Muscle layer of colon (tissue), 2 donors: ENCODE measurements at regions not wholly inside any gene's neighbourhood (a gene's known extent, or its start where the extent isn't known, plus 50 kb on each side); places are given as distances from the start of the nearest gene placed in this dataset.

Experiments used
- H3K27ac ChIP-seq: one replicate; pipeline ENCODE4 v1.7.0; 2013; ENCODE audit warnings: low read depth, mild to moderate bottlenecking, low read length, moderate library complexity
- H3K27me3 ChIP-seq, 2 donors: one replicate each; pipeline ENCODE4 v1.7.0; 2013; ENCODE audit warnings: low read length in 2 of 2, mild to moderate bottlenecking in 2 of 2; ENCODE audit not compliant: insufficient read depth in 2 of 2, control insufficient read depth in 1 of 2
- H3K36me3 ChIP-seq: one replicate; pipeline ENCODE4 v1.7.0; 2013; ENCODE audit warnings: mild to moderate bottlenecking, low read length; ENCODE audit not compliant: insufficient read depth
- H3K4me1 ChIP-seq: one replicate; pipeline ENCODE4 v1.7.0; 2013; ENCODE audit warnings: mild to moderate bottlenecking, low read length; ENCODE audit not compliant: insufficient read depth
- H3K4me3 ChIP-seq, 2 donors: one replicate each; pipeline ENCODE4 v1.7.0; 2013; ENCODE audit warnings: low read length in 2 of 2, low read depth in 1 of 2, mild to moderate bottlenecking in 1 of 2, moderate library complexity in 1 of 2
- H3K9ac ChIP-seq: one replicate; pipeline ENCODE4 v1.7.0; 2013; ENCODE audit warnings: low read length
- H3K9me3 ChIP-seq: one replicate; pipeline ENCODE4 v1.7.0; 2013; ENCODE audit warnings: mild to moderate bottlenecking, low read length
- donor health status: abdominal sarcoma.
- donor health status: Adenocarcinoma of cecum.

DNA sequence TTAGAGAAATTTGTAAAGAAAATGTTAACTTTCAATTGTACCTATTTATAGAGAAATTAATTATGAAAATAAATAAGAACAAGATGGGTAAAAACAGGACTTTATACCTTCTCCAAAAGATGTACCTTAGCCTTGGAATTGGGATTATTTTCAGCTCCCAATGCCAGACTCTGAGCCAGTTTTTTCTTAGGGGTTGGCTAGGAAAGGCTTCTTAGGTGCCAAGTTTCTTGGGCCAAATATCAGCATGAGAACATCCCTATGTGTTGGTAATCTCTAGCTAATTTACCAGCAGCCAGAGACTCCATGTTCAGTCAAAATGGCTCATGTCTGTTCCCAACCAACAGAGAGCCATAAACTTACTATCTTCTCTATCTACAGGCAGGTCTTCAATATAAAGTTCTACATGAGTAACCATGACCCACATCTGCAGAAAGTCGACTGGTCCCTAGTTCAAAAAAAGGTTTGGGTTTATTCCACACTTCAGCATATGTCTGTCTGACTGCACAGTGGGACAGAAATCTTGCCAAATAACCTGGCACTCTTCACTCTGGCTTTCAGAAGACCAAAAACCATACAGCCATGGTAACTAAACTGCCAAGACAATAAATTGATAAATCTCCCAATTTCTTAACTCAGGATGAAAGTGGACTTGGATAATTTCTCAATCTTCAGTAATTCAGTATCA is 380.5 kb upstream of the RASGEF1B start:
- Histone ChIP-seq H3K4me3 (no peak overlapping the region), H3K9me3 (no peaks in the 10 kb centered on the region), H3K27me3 (no peaks in the 10 kb centered on the region), H3K4me1 (no peaks in the 10 kb centered on the region), H3K9ac (no peak overlapping the region), H3K27ac (no peak overlapping the region), H3K36me3 (no peaks in the 10 kb centered on the region)

- H3K27ac ChIP-seq = no peak overlapping the region
- no peaks in the 10 kb centered on the region for H3K27me3 ChIP-seq
- H3K9me3 ChIP-seq = no peaks in the 10 kb centered on the region
Measured at GRCh38 chr4:81850701-81851100, 379.0 kb upstream of the RASGEF1B start.

GRCh38 chr4:81845761-81846160 is 374.1 kb upstream of the RASGEF1B start:
- no peak overlapping the region for H3K4me3 ChIP-seq
- H3K27me3 ChIP-seq = no peaks in the 10 kb centered on the region
- no peak overlapping the region for H3K9ac ChIP-seq
- H3K27ac ChIP-seq = no peak overlapping the region
- no peaks in the 10 kb centered on the region for H3K36me3 ChIP-seq
- no peaks in the 10 kb centered on the region for H3K4me1 ChIP-seq
- no peaks in the 10 kb centered on the region for H3K9me3 ChIP-seq

More at GRCh38 chr4:81850701-81851100, 379.0 kb upstream of the RASGEF1B start:
- Histone ChIP-seq H3K4me1 (no peaks in the 10 kb centered on the region), H3K36me3 (no peaks in the 10 kb centered on the region), H3K4me3 (no peak overlapping the region), H3K9ac (no peak overlapping the region)

GRCh38 chr4:81845273-81845672 is 373.6 kb upstream of the RASGEF1B start:
- Histone ChIP-seq H3K27me3 (no peaks in the 10 kb centered on the region), H3K9ac (no peak overlapping the region), H3K9me3 (no peaks in the 10 kb centered on the region), H3K36me3 (no peaks in the 10 kb centered on the region), H3K4me1 (no peaks in the 10 kb centered on the region), H3K27ac (no peak overlapping the region), H3K4me3 (no peak overlapping the region)

- no peaks in the 10 kb centered on the region for H3K36me3 ChIP-seq
- no peaks in the 10 kb centered on the region for H3K9me3 ChIP-seq
- H3K9ac ChIP-seq = no peak overlapping the region
- no peaks in the 10 kb centered on the region for H3K27me3 ChIP-seq
- no peak overlapping the region for H3K27ac ChIP-seq
- no peaks in the 10 kb centered on the region for H3K4me1 ChIP-seq
- H3K4me3 ChIP-seq = no peak overlapping the region
Measured at GRCh38 chr4:81844717-81845116, 373.0 kb upstream of the RASGEF1B start.

- H3K27me3 ChIP-seq = no peaks in the 10 kb centered on the region
- no peaks in the 10 kb centered on the region for H3K9me3 ChIP-seq
- no peaks in the 10 kb centered on the region for H3K4me1 ChIP-seq
- H3K4me3 ChIP-seq = no peak overlapping the region
- no peak overlapping the region for H3K9ac ChIP-seq
- H3K27ac ChIP-seq = no peak overlapping the region
- no peaks in the 10 kb centered on the region for H3K36me3 ChIP-seq
Measured at GRCh38 chr4:81839347-81840042, 367.8 kb upstream of the RASGEF1B start.

DNA sequence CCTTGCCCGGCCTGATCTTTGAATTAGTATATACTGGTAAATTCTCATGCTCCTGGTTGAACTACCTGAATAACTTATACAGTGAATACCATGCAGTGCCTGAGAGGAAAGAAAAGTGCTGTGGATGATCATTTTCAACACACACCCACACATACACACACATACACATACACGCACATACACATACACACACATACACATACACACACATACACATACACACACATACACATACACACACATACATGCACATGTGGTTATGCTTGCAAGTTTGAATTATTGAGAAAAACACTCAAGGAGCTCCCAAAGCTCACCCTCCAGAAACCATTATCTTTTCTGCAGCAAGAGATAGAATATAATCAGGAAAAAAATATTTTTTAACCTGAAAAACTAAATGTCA is 366.9 kb upstream of the RASGEF1B start:
- no peak overlapping the region for H3K4me3 ChIP-seq
- no peaks in the 10 kb centered on the region for H3K27me3 ChIP-seq
- H3K27ac ChIP-seq = no peak overlapping the region
- no peaks in the 10 kb centered on the region for H3K36me3 ChIP-seq
- no peak overlapping the region for H3K9ac ChIP-seq
- H3K9me3 ChIP-seq = no peaks in the 10 kb centered on the region
- H3K4me1 ChIP-seq = no peaks in the 10 kb centered on the region

- Histone ChIP-seq H3K27me3 (no peaks in the 10 kb centered on the region), H3K4me3 (no peak overlapping the region), H3K36me3 (no peaks in the 10 kb centered on the region), H3K9me3 (no peaks in the 10 kb centered on the region), H3K4me1 (no peaks in the 10 kb centered on the region), H3K27ac (no peak overlapping the region), H3K9ac (no peak overlapping the region)
Measured at GRCh38 chr4:81836716-81837115, 365.0 kb upstream of the RASGEF1B start.

DNA sequence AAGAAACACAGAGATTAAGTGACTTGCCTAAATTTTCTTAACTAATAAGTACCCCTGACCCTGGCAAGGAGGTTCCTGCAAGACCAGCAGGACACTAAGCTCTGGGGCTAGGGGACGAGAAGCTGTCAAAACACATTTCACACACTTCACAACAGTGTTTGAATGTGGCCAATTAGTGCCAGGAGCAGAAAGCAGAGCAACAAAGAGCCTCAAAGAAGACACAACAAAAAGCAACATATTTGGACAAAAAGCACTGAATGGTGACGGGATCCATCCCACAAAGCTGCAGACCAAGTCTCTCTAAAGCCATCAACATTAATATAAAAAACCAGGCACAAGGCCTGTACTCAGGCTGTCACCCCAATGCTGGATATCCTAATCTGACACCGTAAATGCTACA is 361.9 kb upstream of the RASGEF1B start:
- no peaks in the 10 kb centered on the region for H3K36me3 ChIP-seq
- H3K4me3 ChIP-seq = no peak overlapping the region
- no peak overlapping the region for H3K9ac ChIP-seq
- no peaks in the 10 kb centered on the region for H3K4me1 ChIP-seq
- H3K9me3 ChIP-seq = no peaks in the 10 kb centered on the region
- H3K27ac ChIP-seq = no peak overlapping the region
- no peaks in the 10 kb centered on the region for H3K27me3 ChIP-seq

GRCh38 chr4:81828991-81829390 is 357.3 kb upstream of the RASGEF1B start:
- Histone ChIP-seq H3K4me1 (no peaks in the 10 kb centered on the region), H3K4me3 (no peak overlapping the region), H3K9me3 (no peaks in the 10 kb centered on the region), H3K9ac (no peak overlapping the region), H3K27me3 (no peaks in the 10 kb centered on the region), H3K36me3 (no peaks in the 10 kb centered on the region), H3K27ac (no peak overlapping the region)

GRCh38 chr4:81827577-81828202 is 356.0 kb upstream of the RASGEF1B start:
- H3K27ac ChIP-seq = no peak overlapping the region
- no peaks in the 10 kb centered on the region for H3K36me3 ChIP-seq
- H3K9ac ChIP-seq = no peak overlapping the region
- H3K4me3 ChIP-seq = no peak overlapping the region
- H3K27me3 ChIP-seq = no peaks in the 10 kb centered on the region
- no peaks in the 10 kb centered on the region for H3K9me3 ChIP-seq
- H3K4me1 ChIP-seq = no peaks in the 10 kb centered on the region
